Right atrium auricular region (tissue), 2 donors: ENCODE measurements at regions not wholly inside any gene's neighbourhood (a gene's known extent, or its start where the extent isn't known, plus 50 kb on each side); places are given as distances from the start of the nearest gene placed in this dataset.

Experiments
- DNase-seq: peaks from one replicate; pipeline ENCODE4 v3.0.0-alpha.2; 2019; ENCODE audit warnings: low spot score
- H3K27ac ChIP-seq, 2 donors: fragments of 200-600 bp; sonication (generic); 1 replicate in 1 of 2; 2 replicates in 1 of 2; pipeline ENCODE4 v1.5.1; 2016 to 2019
- H3K27me3 ChIP-seq, 2 donors: fragments of 200-600 bp; sonication (generic); one replicate each; pipeline versions ENCODE4 v1.5.1 to v1.6.0; 2017 to 2019
- H3K36me3 ChIP-seq: fragments of 200-600 bp; sonication (generic); one replicate; pipeline ENCODE4 v1.5.1; 2016
- H3K4me1 ChIP-seq, 2 donors: fragments of 200-600 bp; sonication (generic); one replicate each; pipeline versions ENCODE4 v1.5.1 to v1.6.0; 2017 to 2019
- H3K4me3 ChIP-seq, 2 donors: fragments of 200-600 bp; sonication (generic); 1 replicate in 1 of 2; 2 replicates in 1 of 2; pipeline ENCODE4 v1.5.1; 2017 to 2019; ENCODE audit warnings: mild to moderate bottlenecking in 1 of 2, moderate library complexity in 1 of 2
- H3K9me3 ChIP-seq, 2 donors: fragments of 200-600 bp; sonication (generic); one replicate each; pipeline ENCODE4 v1.5.1; 2019
- CTCF ChIP-seq, 2 donors: fragments of 200-600 bp; sonication (generic); IDR thresholded peaks; one replicate each; pipeline ENCODE4 v1.5.1; 2019; ENCODE audit warnings: antibody characterized with exemption in 2 of 2

- no peak overlapping the region for H3K4me3 ChIP-seq
- H3K36me3 ChIP-seq: no peaks in the 10 kb centered on the region
- no peaks in the 10 kb centered on the region for H3K9me3 ChIP-seq
- no peak overlapping the region for H3K27ac ChIP-seq
- no peaks in the 10 kb centered on the region for H3K4me1 ChIP-seq
- no peaks in the 10 kb centered on the region for H3K27me3 ChIP-seq
- DNase-seq: no peak
- no peak for TF ChIP-seq CTCF (IDR thresholded peaks at IDR 0.05)
These were observed 625.7 kb downstream of the SMARCA1 start for GRCh38 chrX:128897621-128898020.

GRCh38 chrX:128891554-128891953 is 631.7 kb downstream of the SMARCA1 start:
- no peak for TF ChIP-seq CTCF (IDR thresholded peaks at IDR 0.05)
- Histone ChIP-seq H3K4me1 (no peaks in the 10 kb centered on the region), H3K27ac (no peak overlapping the region), H3K9me3 (no peaks in the 10 kb centered on the region), H3K27me3 (no peaks in the 10 kb centered on the region), H3K36me3 (no peaks in the 10 kb centered on the region), H3K4me3 (no peak overlapping the region)
- DNase-seq: no peak

- Histone ChIP-seq H3K4me3 (no peak overlapping the region), H3K27ac (no peak overlapping the region), H3K36me3 (no peaks in the 10 kb centered on the region), H3K4me1 (no peaks in the 10 kb centered on the region), H3K27me3 (no peaks in the 10 kb centered on the region), H3K9me3 (no peaks in the 10 kb centered on the region)
- DNase-seq: no peak
- TF ChIP-seq CTCF (IDR thresholded peaks at IDR 0.05): no peak
These were observed 638.9 kb downstream of the SMARCA1 start for GRCh38 chrX:128884430-128884829.

- H3K27ac ChIP-seq: no peak overlapping the region
- no peak overlapping the region for H3K4me3 ChIP-seq
- no peaks in the 10 kb centered on the region for H3K4me1 ChIP-seq
- no peak for TF ChIP-seq CTCF (IDR thresholded peaks at IDR 0.05)
- H3K27me3 ChIP-seq: no peaks in the 10 kb centered on the region
- no peaks in the 10 kb centered on the region for H3K9me3 ChIP-seq
- DNase-seq: no peak
- H3K36me3 ChIP-seq: no peaks in the 10 kb centered on the region
These were observed 639.6 kb downstream of the SMARCA1 start for GRCh38 chrX:128883650-128884049.

GRCh38 chrX:128870361-128870760 is 652.9 kb downstream of the SMARCA1 start:
- H3K36me3 ChIP-seq: no peaks in the 10 kb centered on the region
- H3K4me1 ChIP-seq: no peaks in the 10 kb centered on the region
- no peak overlapping the region for H3K4me3 ChIP-seq
- H3K9me3 ChIP-seq: no peaks in the 10 kb centered on the region
- H3K27me3 ChIP-seq: no peaks in the 10 kb centered on the region
- TF ChIP-seq CTCF (IDR thresholded peaks at IDR 0.05): no peak
- H3K27ac ChIP-seq: no peak overlapping the region
- no peak for DNase-seq

- no peaks in the 10 kb centered on the region for H3K4me1 ChIP-seq
- no peak overlapping the region for H3K4me3 ChIP-seq
- no peak for DNase-seq
- H3K9me3 ChIP-seq: no peaks in the 10 kb centered on the region
- TF ChIP-seq CTCF (IDR thresholded peaks at IDR 0.05): no peak
- no peaks in the 10 kb centered on the region for H3K36me3 ChIP-seq
- H3K27me3 ChIP-seq: no peaks in the 10 kb centered on the region
- no peak overlapping the region for H3K27ac ChIP-seq
These were observed 660.7 kb downstream of the SMARCA1 start for GRCh38 chrX:128862557-128862956.
